ENCODE measurements at regions not wholly inside any gene's neighbourhood (a gene's known extent, or its start where the extent isn't known, plus 50 kb on each side); places are given as distances from the start of the nearest gene placed in this dataset.

DNA sequence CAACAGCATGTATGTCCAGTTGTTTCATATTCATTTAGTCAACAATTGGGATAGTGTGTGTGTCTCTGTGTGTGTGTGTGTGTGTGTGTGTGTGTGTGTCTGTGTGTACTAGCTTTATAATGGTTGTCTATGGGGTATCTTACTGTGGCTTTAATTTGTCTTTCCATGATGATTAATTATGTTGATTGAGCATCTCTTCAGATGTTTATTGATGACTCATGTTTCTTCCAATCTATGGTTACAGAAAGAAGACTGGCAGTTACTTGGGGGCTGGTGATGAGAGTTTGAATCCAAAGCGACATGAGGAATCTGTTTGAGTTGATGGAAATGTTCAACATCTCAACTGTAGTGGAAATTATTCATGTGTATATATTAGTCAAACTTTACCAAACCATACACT lies 440.1 kb downstream of the ZNF385D start:
- Histone ChIP-seq H3K27me3 (no peaks in the 10 kb centered on the region), H4K20me1 (no peaks in the 10 kb centered on the region), H3K9ac (no peak overlapping the region), H3K4me3 (no peak overlapping the region), H3K27ac (no peak overlapping the region), H3K4me1 (no peaks in the 10 kb centered on the region), H3K9me3 (replicated peaks in 1 of 11) (no peaks in the 10 kb centered on the region), H3K4me2 (no peak overlapping the region), H3K36me3 (no peaks in the 10 kb centered on the region)
- no peak for TF ChIP-seq Cebpa-rat (IDR thresholded peaks at IDR 0.05)

DNA sequence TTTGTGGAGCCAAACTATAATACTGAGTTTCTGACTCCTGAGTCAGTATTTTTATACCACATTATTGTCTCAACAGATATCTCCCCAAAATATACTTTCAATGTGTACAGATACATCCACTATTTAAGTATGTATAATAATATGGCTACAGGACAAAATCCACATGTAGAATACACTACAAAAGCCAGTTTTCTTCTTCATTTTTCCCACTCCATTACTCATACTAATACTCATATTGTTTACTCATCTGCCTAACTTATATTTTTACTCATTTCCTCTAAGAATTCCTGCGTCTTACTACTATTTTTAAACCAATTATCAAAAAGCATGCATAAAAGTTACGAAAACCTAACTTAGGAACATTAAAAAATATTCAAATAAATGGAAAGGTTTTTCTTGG lies 440.8 kb downstream of the ZNF385D start:
- no peaks in the 10 kb centered on the region for H3K4me1 ChIP-seq
- H4K20me1 ChIP-seq: no peaks in the 10 kb centered on the region
- no peak overlapping the region for H3K27ac ChIP-seq
- no peak overlapping the region for H3K9ac ChIP-seq
- no peak overlapping the region for H3K4me3 ChIP-seq
- no peaks in the 10 kb centered on the region for H3K36me3 ChIP-seq
- H3K27me3 ChIP-seq: no peaks in the 10 kb centered on the region
- H3K4me2 ChIP-seq: no peak overlapping the region
- no peaks in the 10 kb centered on the region for H3K9me3 ChIP-seq (replicated peaks in 1 of 11)
- TF ChIP-seq Cebpa-rat (IDR thresholded peaks at IDR 0.05): no peak

DNA sequence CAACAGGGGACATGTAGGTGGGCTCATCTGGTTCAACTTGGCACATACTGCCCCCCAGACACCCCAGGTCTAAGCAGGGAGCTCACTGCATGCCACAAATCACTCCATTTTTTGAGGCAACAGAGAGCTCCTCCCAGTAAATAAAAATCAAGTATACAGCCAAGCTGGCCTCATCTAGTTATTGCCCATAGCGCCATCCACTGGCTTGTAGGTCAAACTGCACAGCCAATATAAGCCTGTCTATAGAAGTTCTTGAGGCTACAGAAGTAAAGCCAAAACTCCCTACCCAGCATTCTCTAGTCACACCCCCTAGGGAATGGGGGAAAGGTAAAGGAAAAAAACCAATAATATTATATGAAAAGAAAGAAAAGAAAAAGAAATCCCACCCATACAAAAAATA lies 453.7 kb downstream of the ZNF385D start:
- H3K4me1 ChIP-seq: no peaks in the 10 kb centered on the region
- H4K20me1 ChIP-seq: no peaks in the 10 kb centered on the region
- no peak overlapping the region for H3K9ac ChIP-seq
- no peak for TF ChIP-seq Cebpa-rat (IDR thresholded peaks at IDR 0.05)
- H3K4me3 ChIP-seq: no peak overlapping the region
- no peak overlapping the region for H3K27ac ChIP-seq
- H3K27me3 ChIP-seq: no peaks in the 10 kb centered on the region
- peaks cover 20 to 46% (median 30%) of the 10 kb centered on the region in 11 experiments; a peak in 20 of 22 replicates for H3K9me3 ChIP-seq (replicated peaks in 1 of 11)
- H3K36me3 ChIP-seq: no peaks in the 10 kb centered on the region
- no peak overlapping the region for H3K4me2 ChIP-seq

DNA sequence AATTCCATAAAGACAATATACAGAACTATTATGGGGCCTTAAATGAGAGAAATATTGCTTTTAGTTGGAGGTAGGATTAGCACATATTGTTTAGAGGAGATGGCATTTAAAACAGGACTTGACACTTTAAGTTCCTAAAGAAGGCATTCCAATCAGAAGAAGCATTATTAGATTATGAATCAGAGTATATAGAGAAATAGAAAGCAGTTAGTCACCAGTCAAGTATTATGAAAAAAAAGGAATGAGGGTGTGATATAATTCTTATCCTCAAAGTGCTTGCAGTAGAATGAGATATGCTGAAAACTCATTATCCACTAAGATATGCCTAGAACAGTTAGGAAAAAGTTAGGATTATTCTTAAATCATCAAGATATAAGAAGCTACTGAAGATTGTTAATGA lies 456.2 kb downstream of the ZNF385D start:
- no peaks in the 10 kb centered on the region for H3K4me1 ChIP-seq
- no peak for TF ChIP-seq Cebpa-rat (IDR thresholded peaks at IDR 0.05)
- no peak overlapping the region for H3K4me3 ChIP-seq
- no peak overlapping the region for H3K4me2 ChIP-seq
- no peaks in the 10 kb centered on the region for H4K20me1 ChIP-seq
- H3K9me3 ChIP-seq (replicated peaks in 1 of 11): peaks cover 9 to 26% (median 19%) of the 10 kb centered on the region in 11 experiments; a peak in 19 of 22 replicates
- no peak overlapping the region for H3K27ac ChIP-seq
- no peaks in the 10 kb centered on the region for H3K36me3 ChIP-seq
- no peak overlapping the region for H3K9ac ChIP-seq
- H3K27me3 ChIP-seq: no peaks in the 10 kb centered on the region

DNA sequence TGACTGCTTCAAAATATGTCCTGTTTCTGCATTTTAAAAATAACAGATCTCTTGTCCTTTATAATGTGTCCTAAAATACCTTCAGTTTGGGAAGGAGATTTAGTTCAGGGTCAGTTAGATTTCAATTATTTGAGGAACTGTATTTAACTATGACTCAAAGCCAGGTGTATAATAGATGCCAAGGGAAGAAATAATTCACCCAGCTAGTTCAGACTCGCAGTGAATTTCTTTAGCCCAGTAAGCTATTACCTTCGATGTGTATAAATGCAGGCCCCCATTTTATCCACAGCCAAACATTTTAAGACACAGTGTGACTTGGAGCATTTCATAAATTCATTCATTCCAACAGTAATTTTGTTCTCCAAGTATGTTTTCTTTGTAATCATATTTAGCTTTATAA lies 458.0 kb downstream of the ZNF385D start:
- H3K9me3 ChIP-seq (replicated peaks in 1 of 11): peaks cover 6 to 13% (median 10%) of the 10 kb centered on the region in 11 experiments; a peak in 16 of 22 replicates
- no peak overlapping the region for H3K27ac ChIP-seq
- TF ChIP-seq Cebpa-rat (IDR thresholded peaks at IDR 0.05): no peak
- no peaks in the 10 kb centered on the region for H4K20me1 ChIP-seq
- no peaks in the 10 kb centered on the region for H3K4me1 ChIP-seq
- no peak overlapping the region for H3K9ac ChIP-seq
- H3K4me3 ChIP-seq: no peak overlapping the region
- H3K27me3 ChIP-seq: no peaks in the 10 kb centered on the region
- no peak overlapping the region for H3K4me2 ChIP-seq
- no peaks in the 10 kb centered on the region for H3K36me3 ChIP-seq

DNA sequence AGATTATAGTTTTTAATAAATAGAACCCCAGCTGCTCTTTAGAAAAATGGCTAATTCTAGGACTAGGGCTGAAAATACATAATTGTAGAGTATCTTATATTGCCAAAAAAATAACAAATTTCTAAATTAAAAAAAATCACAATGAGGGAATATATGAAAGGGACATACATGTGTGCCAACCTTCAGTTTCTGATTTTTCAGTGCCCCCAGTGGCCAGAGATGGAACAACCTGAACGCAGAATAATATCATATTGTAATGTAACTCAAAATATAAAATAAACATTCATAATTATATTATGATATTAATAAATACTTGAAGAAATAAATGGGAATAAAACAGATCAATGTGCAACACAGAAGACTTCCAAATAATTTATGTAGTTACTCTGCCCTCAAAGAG lies 460.5 kb downstream of the ZNF385D start:
- no peaks in the 10 kb centered on the region for H3K27me3 ChIP-seq
- H4K20me1 ChIP-seq: no peaks in the 10 kb centered on the region
- H3K4me2 ChIP-seq: no peak overlapping the region
- H3K9ac ChIP-seq: no peak overlapping the region
- no peak overlapping the region for H3K4me3 ChIP-seq
- peaks cover 4 to 13% (median 10%) of the 10 kb centered on the region in 11 experiments; a peak in 14 of 22 replicates for H3K9me3 ChIP-seq (replicated peaks in 1 of 11)
- no peaks in the 10 kb centered on the region for H3K4me1 ChIP-seq
- H3K36me3 ChIP-seq: no peaks in the 10 kb centered on the region
- no peak for TF ChIP-seq Cebpa-rat (IDR thresholded peaks at IDR 0.05)
- H3K27ac ChIP-seq: no peak overlapping the region

DNA sequence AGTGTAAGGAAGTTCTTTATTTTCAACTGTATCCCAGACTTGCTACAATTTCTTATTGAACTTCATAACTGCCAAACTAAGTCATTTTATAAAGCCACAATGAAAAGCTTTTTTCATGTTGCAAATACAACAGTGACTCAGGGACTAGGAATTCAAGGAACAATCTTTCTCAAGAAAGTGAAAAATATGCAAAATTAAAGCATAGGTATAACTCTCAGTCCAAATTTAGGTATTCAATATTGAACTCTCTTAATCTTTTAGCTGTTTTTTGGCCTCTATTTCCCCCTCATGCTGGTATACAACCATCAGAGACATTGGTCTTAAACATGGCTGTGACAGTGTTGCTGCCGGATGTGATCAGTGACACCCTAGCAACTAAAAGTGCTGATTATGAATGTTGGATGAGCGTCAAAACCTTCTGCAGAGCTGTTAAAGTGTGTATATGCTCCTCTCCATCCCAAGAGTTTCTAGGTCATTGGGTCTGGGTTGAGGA lies 476.9 kb downstream of the ZNF385D start:
- no peak for TF ChIP-seq Cebpa-rat (IDR thresholded peaks at IDR 0.05)
- H3K9me3 ChIP-seq (replicated peaks in 1 of 11): peaks cover 9 to 15% (median 12%) of the 10 kb centered on the region in 11 experiments
- no peaks in the 10 kb centered on the region for H3K27me3 ChIP-seq
- H3K9ac ChIP-seq: no peak overlapping the region
- H3K36me3 ChIP-seq: no peaks in the 10 kb centered on the region
- H3K27ac ChIP-seq: no peak overlapping the region
- H3K4me3 ChIP-seq: no peak overlapping the region
- H3K4me2 ChIP-seq: no peak overlapping the region
- no peaks in the 10 kb centered on the region for H4K20me1 ChIP-seq
- H3K4me1 ChIP-seq: no peaks in the 10 kb centered on the region

DNA sequence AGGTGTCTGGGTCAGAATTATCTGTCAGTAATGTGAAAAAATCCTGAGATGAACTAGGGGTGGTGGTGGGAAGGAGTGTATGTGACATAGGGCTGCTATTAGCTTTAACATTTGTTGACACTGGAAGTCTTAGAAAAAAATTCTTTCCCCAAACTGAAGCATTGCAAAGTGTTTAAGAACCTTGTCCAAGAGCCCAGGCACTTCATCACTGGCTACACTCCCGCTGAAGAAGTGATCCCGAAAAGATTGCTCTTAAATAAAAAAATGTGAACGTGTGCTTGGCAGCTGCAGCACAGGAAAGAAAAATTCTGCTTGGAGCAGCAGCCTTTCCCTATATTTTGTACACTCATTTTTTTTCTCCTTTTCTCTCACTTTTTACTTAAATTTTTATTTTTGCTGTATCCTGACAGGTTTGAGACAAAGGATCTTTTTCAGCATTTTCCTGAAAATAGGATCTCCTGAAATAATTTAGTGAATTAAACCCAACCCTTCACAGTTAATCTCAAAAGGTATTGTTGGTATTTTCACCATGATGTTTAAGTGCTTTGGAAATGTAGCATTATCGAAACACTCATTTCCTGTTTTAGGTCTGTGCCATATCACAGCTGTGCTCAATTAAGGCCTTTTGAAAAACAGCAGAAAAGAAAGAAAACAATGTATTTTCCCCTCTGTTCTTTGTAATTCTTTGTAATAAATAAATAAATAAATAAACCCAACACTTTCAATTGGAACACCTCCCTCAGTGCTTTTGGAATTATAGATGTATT lies 477.6 kb downstream of the ZNF385D start:
- no peak for TF ChIP-seq Cebpa-rat (IDR thresholded peaks at IDR 0.05)
- Histone ChIP-seq H3K4me3 (no peak overlapping the region), H3K27ac (no peak overlapping the region), H3K4me2 (no peak overlapping the region), H4K20me1 (no peaks in the 10 kb centered on the region), H3K9ac (no peak overlapping the region), H3K9me3 (replicated peaks in 1 of 11) (peaks cover 9 to 15% (median 12%) of the 10 kb centered on the region in 11 experiments), H3K27me3 (no peaks in the 10 kb centered on the region), H3K4me1 (no peaks in the 10 kb centered on the region), H3K36me3 (no peaks in the 10 kb centered on the region)

DNA sequence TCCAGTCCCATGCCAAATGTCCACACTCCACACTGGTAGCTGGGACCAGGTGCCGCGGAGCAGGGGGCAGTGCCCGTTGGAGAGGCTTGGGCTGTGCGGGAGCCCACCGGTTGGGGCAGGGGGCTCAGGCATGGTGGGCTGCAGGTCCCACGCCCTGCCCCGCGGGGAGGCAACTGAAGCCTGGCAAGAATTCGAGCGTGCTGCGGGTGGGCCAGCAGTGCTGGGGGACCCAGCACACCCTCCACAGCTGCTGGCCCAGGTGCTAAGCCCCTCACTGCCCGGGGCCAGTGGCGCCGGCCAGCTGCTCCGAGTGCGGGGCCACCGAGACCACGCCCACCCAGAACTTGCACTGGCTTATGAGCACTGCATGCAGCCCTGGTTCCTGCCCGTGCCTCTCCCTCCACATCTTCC lies 479.4 kb downstream of the ZNF385D start:
- TF ChIP-seq Cebpa-rat (IDR thresholded peaks at IDR 0.05): no peak
- Histone ChIP-seq H3K4me3 (no peak overlapping the region), H3K4me1 (no peaks in the 10 kb centered on the region), H4K20me1 (no peaks in the 10 kb centered on the region), H3K9me3 (replicated peaks in 1 of 11) (peaks cover 9 to 15% (median 12%) of the 10 kb centered on the region in 11 experiments), H3K36me3 (no peaks in the 10 kb centered on the region), H3K27ac (no peak overlapping the region), H3K9ac (no peak overlapping the region), H3K27me3 (no peaks in the 10 kb centered on the region), H3K4me2 (no peak overlapping the region)

DNA sequence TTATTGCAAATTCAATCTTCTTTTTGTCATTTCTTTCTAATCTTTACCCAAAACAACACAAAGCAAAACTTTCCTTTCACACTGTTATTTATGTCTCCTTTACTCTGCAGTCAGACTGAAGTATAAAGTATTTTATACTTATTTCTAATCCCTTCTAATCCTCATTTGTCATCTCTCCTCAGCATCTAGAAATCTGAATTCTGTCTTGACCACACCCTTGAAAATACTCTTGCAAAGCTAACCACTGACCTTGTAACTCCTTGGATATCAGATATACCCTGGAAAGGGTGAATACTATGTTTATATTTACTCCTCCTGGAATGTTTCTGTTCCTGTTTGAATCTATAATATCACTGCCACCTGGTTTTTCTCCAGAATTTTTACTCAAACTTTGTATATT lies 481.1 kb downstream of the ZNF385D start:
- Histone ChIP-seq H3K36me3 (no peaks in the 10 kb centered on the region), H4K20me1 (no peaks in the 10 kb centered on the region), H3K27ac (no peak overlapping the region), H3K4me3 (no peak overlapping the region), H3K4me2 (no peak overlapping the region), H3K27me3 (no peaks in the 10 kb centered on the region), H3K4me1 (no peaks in the 10 kb centered on the region), H3K9me3 (replicated peaks in 1 of 11) (peaks cover 9 to 15% (median 12%) of the 10 kb centered on the region in 11 experiments), H3K9ac (no peak overlapping the region)
- no peak for TF ChIP-seq Cebpa-rat (IDR thresholded peaks at IDR 0.05)

All from BLaER1 treated with 17β-estradiol and CSF1 and Interleukin-3, amounts not matched to agents 10 nM and 100 nM (cell line).